K562 (cell line): ENCODE measurements at regions not wholly inside any gene's neighbourhood (a gene's known extent, or its start where the extent isn't known, plus 50 kb on each side); places are given as distances from the start of the nearest gene placed in this dataset.

Experiments used
- BHLHE40 ChIP-seq: IDR thresholded peaks from 2 replicates; pipeline ENCODE4 v1.6.1; 2011; ENCODE audit warnings: low read length, improper control_type of control experiment
- CREB1 ChIP-seq, 2 experiments: sonication (generic) in 1 of 2; formaldehyde crosslinking in 1 of 2; IDR thresholded peaks; 2 replicates each; pipeline versions ENCODE4 v1.6.1 to v1.8.0; 2012 to 2022; ENCODE audit warnings: inconsistent platforms in 1 of 2, mild to moderate bottlenecking in 1 of 2, missing genetic modification reagents in 1 of 2, moderate library complexity in 1 of 2
- EP300 ChIP-seq: IDR thresholded peaks from 2 replicates; pipeline ENCODE4 v1.6.1; 2012; ENCODE audit warnings: low read length, improper control_type of control experiment
- GMEB1 ChIP-seq: fragments of 250-450 bp; sonication (Bioruptor Pico); IDR thresholded peaks from 2 replicates; pipeline ENCODE4 v1.4.0; 2020; ENCODE audit warnings: mild to moderate bottlenecking
- POLR2A ChIP-seq: fragments of 450-650 bp; conservative IDR thresholded peaks from 2 replicates; pipeline ENCODE4 v1.6.1; 2016
- RAD21 ChIP-seq, 2 experiments: fragments of 250-450 bp in 1 of 2; fragments of 450-650 bp in 1 of 2; sonication (Bioruptor Pico) in 1 of 2; formaldehyde crosslinking in 1 of 2; IDR thresholded peaks in 1 of 2; conservative IDR thresholded peaks in 1 of 2; 2 replicates each; pipeline versions ENCODE4 v1.4.0 to v1.8.0; 2020 to 2022; ENCODE audit warnings: mild to moderate bottlenecking in 2 of 2, moderate library complexity in 1 of 2
- STAT6 ChIP-seq: sonication (generic); formaldehyde crosslinking; IDR thresholded peaks from 2 replicates; pipeline ENCODE4 v1.8.1; 2023; ENCODE audit warnings: mild to moderate bottlenecking, missing genetic modification reagents
- TAF7 ChIP-seq: fragments of 450-650 bp; IDR thresholded peaks from 2 replicates; pipeline ENCODE4 v1.6.1; 2016; ENCODE audit warnings: missing genetic modification characterization, missing compliant biosample characterization
- ZNF274 ChIP-seq: IDR thresholded peaks from 2 replicates; pipeline ENCODE4 v1.6.1; 2011; ENCODE audit warnings: low read depth, mild to moderate bottlenecking, low read length, moderate library complexity, borderline replicate concordance
- TF ChIP-seq, protein P1 (sequence below), 3 experiments: IDR thresholded peaks in 2 of 3; conservative IDR thresholded peaks in 1 of 3; 2 replicates each; pipeline ENCODE4 v1.5.1; 2011 to 2012; ENCODE audit warnings: low read length in 3 of 3, mild to moderate bottlenecking in 3 of 3, control low read depth in 2 of 3, improper control_type of control experiment in 1 of 3, inconsistent platforms in 1 of 3, low read depth in 1 of 3, mixed read lengths in 1 of 3, moderate library complexity in 1 of 3; ENCODE audit not compliant: insufficient read depth in 2 of 3

DNA sequence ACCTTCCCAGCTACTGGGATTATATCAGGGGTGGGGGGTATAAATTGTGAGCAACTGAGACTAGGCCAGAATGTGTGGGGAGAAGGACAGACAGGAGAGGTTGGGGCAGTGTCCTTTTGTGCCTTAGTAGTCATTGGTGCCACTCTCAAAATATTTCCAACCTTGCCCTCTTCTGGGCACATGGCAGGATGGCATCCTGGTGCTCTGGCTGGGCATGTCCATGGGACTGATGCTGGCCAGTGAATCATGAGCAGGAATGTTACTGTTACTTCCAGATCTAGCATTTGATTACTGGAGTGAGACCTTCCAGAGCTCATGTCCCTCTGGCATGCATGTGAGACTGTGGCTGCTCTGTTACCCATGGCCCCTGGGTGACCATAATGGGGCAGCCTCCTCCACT, 151.2 kb downstream of the MATN1 start:
- TF ChIP-seq EP300 = no peak
- TF ChIP-seq, protein P1, sequence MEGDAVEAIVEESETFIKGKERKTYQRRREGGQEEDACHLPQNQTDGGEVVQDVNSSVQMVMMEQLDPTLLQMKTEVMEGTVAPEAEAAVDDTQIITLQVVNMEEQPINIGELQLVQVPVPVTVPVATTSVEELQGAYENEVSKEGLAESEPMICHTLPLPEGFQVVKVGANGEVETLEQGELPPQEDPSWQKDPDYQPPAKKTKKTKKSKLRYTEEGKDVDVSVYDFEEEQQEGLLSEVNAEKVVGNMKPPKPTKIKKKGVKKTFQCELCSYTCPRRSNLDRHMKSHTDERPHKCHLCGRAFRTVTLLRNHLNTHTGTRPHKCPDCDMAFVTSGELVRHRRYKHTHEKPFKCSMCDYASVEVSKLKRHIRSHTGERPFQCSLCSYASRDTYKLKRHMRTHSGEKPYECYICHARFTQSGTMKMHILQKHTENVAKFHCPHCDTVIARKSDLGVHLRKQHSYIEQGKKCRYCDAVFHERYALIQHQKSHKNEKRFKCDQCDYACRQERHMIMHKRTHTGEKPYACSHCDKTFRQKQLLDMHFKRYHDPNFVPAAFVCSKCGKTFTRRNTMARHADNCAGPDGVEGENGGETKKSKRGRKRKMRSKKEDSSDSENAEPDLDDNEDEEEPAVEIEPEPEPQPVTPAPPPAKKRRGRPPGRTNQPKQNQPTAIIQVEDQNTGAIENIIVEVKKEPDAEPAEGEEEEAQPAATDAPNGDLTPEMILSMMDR (IDR thresholded peaks at IDR 0.05 in 2 of 3, conservative IDR thresholded peaks at IDR 0.05 in 1 of 3; ENCODE audit: insufficient read depth in 2 of 3, low read depth in 1 of 3, low read length in 3 of 3) = no peak
- TF ChIP-seq RAD21 (CRISPR knock-in tag; conservative IDR thresholded peaks at IDR 0.05 in 1 of 2, IDR thresholded peaks at IDR 0.05 in 1 of 2) = no peak
- TF ChIP-seq TAF7 (tag) = no peak
- TF ChIP-seq CREB1 (IDR thresholded peaks at IDR 0.05) = no peak
- TF ChIP-seq CREB1 (CRISPR knock-in tag; IDR thresholded peaks at IDR 0.05) = no peak
- no peak for TF ChIP-seq POLR2A
- no peak for TF ChIP-seq ZNF274
- no peak for TF ChIP-seq STAT6 (CRISPR knock-in tag)
- no peak for TF ChIP-seq GMEB1 (CRISPR knock-in tag)
- TF ChIP-seq BHLHE40 = no peak
